ENCODE measurements at regions not wholly inside any gene's neighbourhood (a gene's known extent, or its start where the extent isn't known, plus 50 kb on each side); places are given as distances from the start of the nearest gene placed in this dataset.

DNA sequence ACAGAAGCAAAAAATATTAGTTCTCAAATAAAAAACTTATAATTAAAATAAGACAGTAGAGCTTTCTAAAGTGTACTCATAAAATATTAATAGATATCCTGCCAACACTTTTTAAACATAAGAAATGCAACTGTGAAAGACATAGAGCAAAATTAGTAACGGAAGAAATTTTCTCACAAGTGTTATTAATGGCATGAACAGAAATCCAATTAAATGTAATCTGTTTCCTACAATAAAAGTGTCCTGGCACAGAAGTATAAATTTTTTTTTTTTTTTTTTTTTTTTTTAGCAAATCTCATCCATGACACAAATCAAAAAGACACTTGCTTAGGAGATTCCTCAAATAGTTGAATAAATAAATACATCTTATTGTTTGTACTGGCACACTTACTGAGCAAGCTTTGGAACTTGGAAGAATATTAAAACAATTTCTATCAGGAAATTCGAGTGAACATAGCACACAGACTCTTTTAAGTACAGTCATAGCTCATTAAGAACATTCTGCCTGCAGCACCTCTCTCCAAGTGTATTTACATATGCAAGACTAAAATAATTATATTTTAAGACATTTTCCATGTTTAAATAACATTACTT, 227.2 kb upstream of the ROBO2 start:
- no peaks in the 10 kb centered on the region for H3K36me3 ChIP-seq (ENCODE audit: insufficient read depth, low read length)
- H3K9ac ChIP-seq (ENCODE audit: low read depth, low read length) = no peak overlapping the region
- H3K9me3 ChIP-seq (ENCODE audit: control insufficient read depth, insufficient read depth, low read length) = no peaks in the 10 kb centered on the region

DNA sequence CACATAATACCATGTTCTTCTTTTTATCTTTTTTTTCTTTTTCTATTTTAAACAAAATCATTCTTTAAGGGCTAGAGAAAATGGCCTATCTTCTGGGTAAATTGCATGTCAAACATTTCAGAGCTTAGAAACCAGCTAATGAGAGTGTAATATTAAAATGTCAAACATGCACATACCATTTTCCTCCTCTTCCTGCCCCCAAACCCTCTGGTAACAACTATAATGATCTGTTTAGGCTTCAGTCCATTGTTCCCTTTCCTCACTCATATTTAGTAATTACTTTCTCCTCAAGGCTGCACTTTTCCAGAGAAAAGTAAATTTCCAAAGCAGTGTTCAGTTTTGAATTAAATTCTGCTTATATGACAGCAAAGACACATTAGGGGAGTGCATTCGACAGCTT, 224.3 kb upstream of the ROBO2 start:
- H3K9me3 ChIP-seq (ENCODE audit: control insufficient read depth, insufficient read depth, low read length) = no peaks in the 10 kb centered on the region
- H3K9ac ChIP-seq (ENCODE audit: low read depth, low read length) = no peak overlapping the region
- H3K4me1 ChIP-seq (ENCODE audit: insufficient read depth, low read length) = no peaks in the 10 kb centered on the region
- no peaks in the 10 kb centered on the region for H3K36me3 ChIP-seq (ENCODE audit: insufficient read depth, low read length)

More for the DNA sequence above, 227.2 kb upstream of the ROBO2 start:
- H3K4me1 ChIP-seq (ENCODE audit: insufficient read depth, low read length) = no peaks in the 10 kb centered on the region

DNA sequence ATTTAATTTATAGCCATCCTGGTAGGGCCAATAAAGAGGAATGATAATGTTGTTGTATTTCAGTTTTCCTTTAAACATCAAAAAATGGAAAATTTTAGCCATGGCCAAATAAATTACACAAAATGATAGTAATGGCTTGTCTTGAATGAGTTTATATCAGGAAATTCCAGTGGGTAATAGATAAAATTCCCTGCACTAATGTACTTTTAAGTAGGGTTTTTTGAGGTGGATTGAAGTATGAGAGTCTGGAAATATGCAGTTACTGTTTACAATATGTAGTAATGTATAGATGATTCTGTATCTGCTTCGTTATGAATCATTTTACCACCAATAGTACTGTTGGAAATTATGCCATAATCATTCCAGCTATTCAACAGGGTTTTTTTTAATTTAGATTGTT, 219.4 kb upstream of the ROBO2 start:
- Histone ChIP-seq H3K9me3 (ENCODE audit: control insufficient read depth, insufficient read depth, low read length) (no peaks in the 10 kb centered on the region), H3K9ac (ENCODE audit: low read depth, low read length) (no peak overlapping the region), H3K4me1 (ENCODE audit: insufficient read depth, low read length) (peaks cover 4% of the 10 kb centered on the region; the same call in 1 of the 2 replicates), H3K36me3 (ENCODE audit: insufficient read depth, low read length) (no peaks in the 10 kb centered on the region)

DNA sequence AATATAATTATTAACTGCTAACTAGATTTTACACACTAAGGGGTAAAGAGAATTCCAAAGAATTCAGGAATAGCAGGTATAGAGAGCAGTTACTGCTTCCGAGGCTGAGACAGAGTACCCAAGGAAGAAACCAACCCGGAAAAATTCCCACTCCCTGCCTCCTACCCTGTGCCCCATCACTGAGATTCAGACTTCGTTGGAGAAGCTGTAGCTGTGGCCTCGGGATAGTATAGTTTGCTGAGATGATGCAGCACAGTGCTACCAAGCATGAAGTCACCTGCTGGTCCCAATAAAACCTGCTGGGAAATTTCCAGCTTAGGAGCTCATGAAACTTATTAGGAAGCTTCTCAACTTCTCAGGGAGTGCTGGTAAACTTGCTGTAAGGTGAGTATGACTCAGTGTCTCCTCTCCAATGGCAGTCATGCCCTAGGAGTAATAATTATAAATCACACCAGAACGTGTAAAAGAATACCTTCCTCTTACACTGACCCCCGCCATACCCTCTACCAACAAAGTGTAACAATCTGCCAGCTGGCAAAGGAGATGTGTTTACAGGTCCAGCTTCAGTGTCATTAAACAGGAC, 215.2 kb upstream of the ROBO2 start:
- H3K36me3 ChIP-seq (ENCODE audit: insufficient read depth, low read length) = no peaks in the 10 kb centered on the region
- H3K9me3 ChIP-seq (ENCODE audit: control insufficient read depth, insufficient read depth, low read length) = no peaks in the 10 kb centered on the region
- no peak overlapping the region for H3K9ac ChIP-seq (ENCODE audit: low read depth, low read length)
- peaks cover 13% of the 10 kb centered on the region; the same call in 1 of the 2 replicates for H3K4me1 ChIP-seq (ENCODE audit: insufficient read depth, low read length)

DNA sequence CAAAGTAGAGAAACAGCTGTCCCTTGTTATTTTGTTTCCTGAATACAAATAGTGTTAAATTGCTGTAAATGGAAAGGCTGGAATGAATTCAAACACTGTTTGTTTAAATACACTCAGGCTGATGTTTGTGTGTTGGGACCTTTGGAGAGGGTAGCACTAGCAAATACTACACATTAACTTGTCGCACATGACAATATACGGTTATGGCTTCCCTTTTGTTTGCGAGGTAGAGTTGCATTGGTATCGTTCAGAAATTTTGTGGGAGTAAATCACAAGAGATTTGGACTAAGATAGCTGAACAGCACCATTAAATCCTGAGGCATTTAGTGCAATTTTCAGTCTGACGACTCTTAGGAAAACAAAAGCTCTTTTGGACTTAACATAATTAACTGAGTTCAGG, 213.0 kb upstream of the ROBO2 start:
- no peaks in the 10 kb centered on the region for H3K36me3 ChIP-seq (ENCODE audit: insufficient read depth, low read length)
- no peak overlapping the region for H3K9ac ChIP-seq (ENCODE audit: low read depth, low read length)
- H3K4me1 ChIP-seq (ENCODE audit: insufficient read depth, low read length) = peaks cover 13% of the 10 kb centered on the region; the same call in 1 of the 2 replicates
- H3K9me3 ChIP-seq (ENCODE audit: control insufficient read depth, insufficient read depth, low read length) = no peaks in the 10 kb centered on the region

DNA sequence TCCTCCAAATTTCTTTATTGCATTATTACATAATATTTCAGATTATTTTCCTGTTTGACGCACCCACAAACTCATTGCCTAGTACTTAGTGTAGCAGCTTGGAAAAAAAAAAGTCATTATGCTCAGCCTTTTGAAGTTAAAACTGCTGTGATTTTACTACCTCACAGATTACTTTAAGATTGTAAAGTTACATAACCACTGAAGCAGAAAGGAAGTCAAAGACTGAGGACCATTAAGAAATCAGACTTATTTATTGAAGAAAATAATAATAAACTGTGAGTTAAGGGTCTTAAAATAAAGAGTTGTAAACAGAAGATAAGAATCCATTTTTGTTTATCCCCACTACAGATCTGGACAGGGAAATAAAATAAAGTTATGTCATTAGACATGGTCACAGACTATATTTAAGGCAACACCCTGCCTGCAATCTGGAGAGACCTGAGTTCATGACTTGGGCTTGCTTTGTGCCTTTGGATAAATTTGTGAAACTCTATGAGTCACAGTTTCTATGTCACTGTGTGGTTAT, 212.1 kb upstream of the ROBO2 start:
- H3K9ac ChIP-seq (ENCODE audit: low read depth, low read length) = no peak overlapping the region
- H3K4me1 ChIP-seq (ENCODE audit: insufficient read depth, low read length) = peaks cover 13% of the 10 kb centered on the region; the same call in 1 of the 2 replicates
- H3K36me3 ChIP-seq (ENCODE audit: insufficient read depth, low read length) = no peaks in the 10 kb centered on the region
- no peaks in the 10 kb centered on the region for H3K9me3 ChIP-seq (ENCODE audit: control insufficient read depth, insufficient read depth, low read length)

DNA sequence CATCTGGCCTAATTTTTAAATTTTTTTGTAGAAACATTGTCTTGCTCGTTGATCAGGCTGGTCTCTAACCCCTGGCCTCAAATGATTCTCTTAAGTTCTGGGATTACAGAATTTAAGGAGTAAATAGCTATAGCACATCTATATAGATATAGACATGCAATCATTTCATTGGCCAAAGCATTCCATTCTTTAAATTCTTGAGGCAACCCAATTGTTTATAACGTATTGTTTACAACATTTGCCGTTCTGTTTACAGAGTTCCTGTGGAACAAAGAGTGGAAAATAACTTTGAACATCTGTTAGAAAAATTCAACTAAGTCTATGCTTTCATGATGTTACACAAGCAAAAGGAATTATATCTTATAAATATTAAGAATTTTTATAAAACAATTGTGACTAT, 205.2 kb upstream of the ROBO2 start:
- H3K36me3 ChIP-seq (ENCODE audit: insufficient read depth, low read length) = no peaks in the 10 kb centered on the region
- H3K4me1 ChIP-seq (ENCODE audit: insufficient read depth, low read length) = no peaks in the 10 kb centered on the region
- H3K9me3 ChIP-seq (ENCODE audit: control insufficient read depth, insufficient read depth, low read length) = no peaks in the 10 kb centered on the region
- no peak overlapping the region for H3K9ac ChIP-seq (ENCODE audit: low read depth, low read length)

DNA sequence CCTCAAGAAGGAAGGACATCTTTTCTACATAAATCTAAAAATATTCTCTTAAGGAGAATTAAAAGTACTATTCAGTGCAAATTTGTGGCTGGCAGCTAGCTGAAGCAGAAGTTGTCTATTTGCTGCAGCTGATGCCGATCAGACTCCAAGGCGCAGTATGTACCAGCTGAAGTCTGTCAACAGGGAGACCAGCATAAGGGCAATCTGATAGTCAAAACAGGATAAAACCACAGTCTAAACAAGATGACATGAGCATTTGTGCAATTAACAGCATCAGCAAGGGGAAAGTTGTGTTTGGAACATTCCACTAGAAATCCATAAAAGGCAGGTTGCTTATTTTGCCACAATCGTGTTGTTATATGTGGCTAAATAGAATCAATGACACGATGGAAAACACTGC, 198.2 kb upstream of the ROBO2 start:
- Histone ChIP-seq H3K9ac (ENCODE audit: low read depth, low read length) (no peak overlapping the region), H3K36me3 (ENCODE audit: insufficient read depth, low read length) (no peaks in the 10 kb centered on the region), H3K9me3 (ENCODE audit: control insufficient read depth, insufficient read depth, low read length) (no peaks in the 10 kb centered on the region), H3K4me1 (ENCODE audit: insufficient read depth, low read length) (no peaks in the 10 kb centered on the region)

DNA sequence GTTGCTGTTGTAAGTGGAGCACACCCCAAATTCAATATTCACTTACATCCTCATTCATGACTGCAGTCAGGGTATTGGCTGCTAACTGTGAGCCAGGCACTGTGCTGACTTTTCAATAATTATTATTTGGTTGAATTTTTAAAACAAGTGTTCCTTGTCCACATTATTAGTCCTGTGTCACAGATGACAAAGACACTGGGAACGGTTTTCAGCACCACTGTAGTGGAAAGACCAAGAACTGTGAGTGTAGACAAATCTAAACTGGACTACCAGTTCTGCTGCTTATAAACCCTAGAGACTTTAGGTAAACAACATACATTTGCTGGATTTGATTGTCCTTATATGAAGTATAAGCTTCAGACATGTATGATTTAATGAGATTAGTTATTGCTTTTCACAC, 197.7 kb upstream of the ROBO2 start:
- H3K4me1 ChIP-seq (ENCODE audit: insufficient read depth, low read length) = no peaks in the 10 kb centered on the region
- no peak overlapping the region for H3K9ac ChIP-seq (ENCODE audit: low read depth, low read length)
- H3K36me3 ChIP-seq (ENCODE audit: insufficient read depth, low read length) = no peaks in the 10 kb centered on the region
- H3K9me3 ChIP-seq (ENCODE audit: control insufficient read depth, insufficient read depth, low read length) = no peaks in the 10 kb centered on the region

DNA sequence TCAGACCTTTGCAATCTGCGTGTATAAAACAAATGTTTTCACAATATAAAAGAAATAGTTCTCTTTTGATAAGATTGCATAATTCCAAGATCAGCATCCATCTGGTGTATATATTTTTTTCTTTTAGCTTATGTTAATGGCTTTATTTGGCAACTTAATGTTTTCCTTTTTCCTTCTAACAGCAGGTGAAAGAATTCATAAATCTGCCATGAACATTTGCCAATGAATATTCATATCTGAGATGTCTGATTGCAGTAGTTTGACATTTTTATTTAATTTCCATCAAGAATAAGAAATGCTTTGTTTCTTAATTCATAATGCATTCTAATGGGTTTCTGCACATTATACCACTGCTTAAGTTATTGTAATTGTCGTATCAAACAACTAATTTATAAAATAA, 184.4 kb upstream of the ROBO2 start:
- no peaks in the 10 kb centered on the region for H3K4me1 ChIP-seq (ENCODE audit: insufficient read depth, low read length)
- no peaks in the 10 kb centered on the region for H3K36me3 ChIP-seq (ENCODE audit: insufficient read depth, low read length)
- no peaks in the 10 kb centered on the region for H3K9me3 ChIP-seq (ENCODE audit: control insufficient read depth, insufficient read depth, low read length)
- no peak overlapping the region for H3K9ac ChIP-seq (ENCODE audit: low read depth, low read length)

DNA sequence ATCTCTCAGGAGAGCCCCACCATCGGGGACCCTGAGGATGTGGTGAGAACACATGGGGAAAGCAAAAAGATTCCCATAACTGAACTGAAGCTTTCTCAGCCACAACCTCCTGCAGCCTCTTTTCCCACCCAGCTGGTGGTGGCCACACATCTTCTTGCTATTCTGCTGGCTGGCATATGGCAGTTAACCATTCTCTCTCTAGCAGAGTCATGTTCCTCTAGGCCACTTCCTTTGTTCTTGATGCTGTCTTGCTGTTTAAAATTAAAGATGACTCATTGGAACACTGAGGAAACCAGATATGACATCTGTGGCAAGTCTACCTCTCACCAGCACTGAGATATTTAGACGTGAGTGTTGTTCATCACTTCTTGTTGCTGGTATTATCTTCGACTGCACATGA, 180.3 kb upstream of the ROBO2 start:
- no peaks in the 10 kb centered on the region for H3K9me3 ChIP-seq (ENCODE audit: control insufficient read depth, insufficient read depth, low read length)
- H3K9ac ChIP-seq (ENCODE audit: low read depth, low read length) = no peak overlapping the region
- H3K36me3 ChIP-seq (ENCODE audit: insufficient read depth, low read length) = no peaks in the 10 kb centered on the region
- H3K4me1 ChIP-seq (ENCODE audit: insufficient read depth, low read length) = no peaks in the 10 kb centered on the region

DNA sequence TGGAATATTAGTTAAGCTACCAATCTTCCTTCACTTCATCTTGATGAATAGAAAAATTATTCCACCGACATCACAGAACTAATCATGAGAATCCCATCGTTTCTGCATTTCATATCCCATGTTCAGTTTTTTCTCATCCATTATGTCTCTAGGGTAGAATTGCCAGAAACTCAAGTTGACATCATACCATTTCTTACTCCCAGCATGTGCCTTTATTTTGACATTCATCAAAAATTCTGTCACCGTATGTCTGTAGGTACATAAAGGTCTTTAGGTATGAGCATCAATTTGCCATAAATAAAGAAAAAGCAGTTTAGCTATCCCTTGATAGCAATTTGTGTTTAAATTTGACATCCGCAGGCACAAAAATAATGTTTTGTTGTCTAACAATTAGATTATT, 175.5 kb upstream of the ROBO2 start:
- Histone ChIP-seq H3K36me3 (ENCODE audit: insufficient read depth, low read length) (no peaks in the 10 kb centered on the region), H3K9me3 (ENCODE audit: control insufficient read depth, insufficient read depth, low read length) (no peaks in the 10 kb centered on the region), H3K9ac (ENCODE audit: low read depth, low read length) (no peak overlapping the region), H3K4me1 (ENCODE audit: insufficient read depth, low read length) (no peaks in the 10 kb centered on the region)

DNA sequence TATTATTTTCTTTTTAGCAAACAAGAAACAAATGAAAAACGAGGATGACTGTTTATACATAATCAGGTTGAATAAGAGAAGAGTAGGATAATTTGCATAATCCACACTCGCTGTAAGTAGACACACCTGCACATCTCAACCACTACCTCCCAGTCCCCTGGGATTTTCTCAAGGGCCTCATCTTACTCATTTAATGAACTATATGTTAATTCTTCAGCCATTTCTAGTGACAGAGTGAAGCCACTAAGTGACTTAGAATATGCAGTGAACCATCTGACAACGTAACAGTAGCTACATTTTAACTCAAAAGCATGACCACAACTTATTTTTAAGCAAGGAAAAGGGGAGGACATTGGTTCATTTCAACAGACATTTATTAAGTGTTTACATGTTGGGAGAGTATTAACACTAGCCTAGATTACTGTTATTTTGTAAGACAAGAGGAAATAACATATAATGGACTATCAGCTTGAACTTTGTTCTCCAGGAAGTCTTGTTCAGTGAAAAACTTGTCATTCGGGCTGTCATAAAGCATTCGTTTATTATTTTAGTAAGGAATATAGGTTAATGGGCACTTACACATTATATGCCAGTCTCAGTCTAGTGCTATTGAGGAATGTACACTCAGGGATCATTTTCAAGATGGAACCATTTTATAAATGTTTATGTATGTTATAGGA, 173.0 kb upstream of the ROBO2 start:
- no peaks in the 10 kb centered on the region for H3K36me3 ChIP-seq (ENCODE audit: insufficient read depth, low read length)
- H3K9ac ChIP-seq (ENCODE audit: low read depth, low read length) = no peak overlapping the region
- no peaks in the 10 kb centered on the region for H3K4me1 ChIP-seq (ENCODE audit: insufficient read depth, low read length)
- H3K9me3 ChIP-seq (ENCODE audit: control insufficient read depth, insufficient read depth, low read length) = no peaks in the 10 kb centered on the region

DNA sequence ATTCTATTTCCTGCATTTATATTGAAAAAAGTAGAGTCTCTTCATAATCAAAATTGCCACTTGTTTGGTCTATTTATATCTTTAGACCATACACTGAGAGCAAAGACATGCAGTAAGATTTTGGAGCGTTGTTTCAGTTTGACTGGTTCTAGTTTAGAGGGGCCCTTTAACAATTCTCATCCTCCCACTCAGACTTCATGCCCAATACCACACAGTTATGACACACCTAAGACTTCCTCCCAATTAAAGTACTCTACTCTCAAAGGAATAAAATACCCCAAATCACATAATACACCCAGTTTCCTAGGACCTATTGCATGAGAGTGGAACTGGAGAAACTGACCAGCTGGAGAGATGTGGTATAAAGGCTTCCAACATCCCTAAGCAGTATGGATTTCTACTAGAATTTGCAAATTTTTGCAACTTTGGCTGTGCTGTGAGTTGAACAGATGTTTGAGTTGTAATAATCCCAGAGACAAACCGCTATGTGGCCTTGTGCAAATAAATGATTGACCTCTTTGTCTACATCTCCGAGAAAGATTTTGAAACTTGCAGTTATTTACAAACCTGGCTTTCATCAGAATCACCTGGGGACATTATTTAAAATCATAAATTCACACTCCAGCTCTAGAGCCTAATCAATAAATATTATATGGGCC, 170.0 kb upstream of the ROBO2 start:
- no peak overlapping the region for H3K9ac ChIP-seq (ENCODE audit: low read depth, low read length)
- H3K4me1 ChIP-seq (ENCODE audit: insufficient read depth, low read length) = peaks cover 6% of the 10 kb centered on the region; the same call in 1 of the 2 replicates
- H3K9me3 ChIP-seq (ENCODE audit: control insufficient read depth, insufficient read depth, low read length) = no peaks in the 10 kb centered on the region
- no peaks in the 10 kb centered on the region for H3K36me3 ChIP-seq (ENCODE audit: insufficient read depth, low read length)
